Activated T-helper 1 cell treated with anti-CD3 and anti-CD28 coated beads, Interleukin-2, amount 50 U/mL, for 16 hours (primary cell): ENCODE measurements at regions not wholly inside any gene's neighbourhood (a gene's known extent, or its start where the extent isn't known, plus 50 kb on each side); places are given as distances from the start of the nearest gene placed in this dataset.
"Not testable (repeated sequence)": the region's sequence is repeated elsewhere in the genome, so short reads cannot be mapped to it uniquely, and the experiment has no call there.

Experiments used
- DNase-seq, 2 donors: peaks; one replicate each; pipeline ENCODE4 v3.0.0-alpha.2; 2020; ENCODE audit warnings: low read depth in 1 of 2, low spot score in 1 of 2

DNA sequence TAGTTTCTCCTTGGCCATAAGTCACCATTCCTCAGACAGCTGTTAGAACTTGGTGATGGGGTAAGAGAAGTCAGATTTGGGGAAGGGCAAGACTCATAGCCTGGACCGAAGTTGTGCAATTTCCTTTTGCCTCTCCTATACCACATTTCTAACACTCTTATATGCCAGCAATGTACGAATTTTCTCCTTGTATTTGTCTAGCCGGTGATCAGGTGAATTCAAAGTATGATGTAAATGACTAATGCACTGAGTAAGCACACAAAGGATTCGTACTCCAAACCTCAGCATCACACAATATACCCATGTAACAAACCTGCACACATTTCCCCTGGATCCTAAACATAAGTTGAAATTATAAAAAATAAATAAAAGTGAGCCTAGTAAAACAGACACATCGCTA, 1143.5 kb upstream of the CELF4 start:
- no peak for DNase-seq

DNA sequence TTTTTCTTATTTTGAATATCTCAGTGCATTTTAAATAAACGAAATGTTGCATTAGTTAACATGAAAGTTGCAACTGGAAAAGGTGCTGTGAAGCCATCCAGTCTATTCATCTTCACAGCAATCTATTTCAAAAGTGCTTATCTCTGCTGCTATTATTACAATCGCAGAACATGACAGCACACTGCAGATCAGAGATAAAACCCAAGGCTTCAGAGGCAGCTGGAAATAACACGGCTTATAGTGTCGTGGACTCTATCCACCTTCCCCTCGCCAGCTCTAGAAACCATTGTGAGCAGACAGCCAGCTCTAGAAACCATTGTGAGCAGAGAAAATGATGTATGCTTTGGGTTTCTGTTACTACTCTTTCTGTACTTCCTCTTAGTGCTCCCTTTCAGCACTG, 1140.8 kb upstream of the CELF4 start:
- no peak for DNase-seq

DNA sequence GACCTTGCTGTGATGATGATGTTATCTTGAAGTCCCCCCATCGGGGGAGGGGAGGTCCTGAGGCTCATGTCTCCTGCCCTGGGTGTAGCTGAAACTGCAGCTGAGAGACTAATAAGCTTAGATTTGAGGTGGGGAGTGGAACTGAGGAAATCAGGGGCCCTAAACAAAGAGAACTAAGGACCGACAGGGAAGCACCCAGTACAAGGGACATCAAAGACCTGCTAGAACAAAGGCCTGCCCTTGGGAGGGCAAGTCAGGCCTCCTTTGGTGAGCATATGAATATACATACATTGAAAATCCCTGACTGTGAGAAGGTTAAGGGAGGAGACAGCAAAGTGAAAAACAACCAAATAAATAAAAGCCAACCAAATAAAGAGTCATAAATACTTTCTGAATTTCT, 1132.5 kb upstream of the CELF4 start:
- no peak for DNase-seq

DNA sequence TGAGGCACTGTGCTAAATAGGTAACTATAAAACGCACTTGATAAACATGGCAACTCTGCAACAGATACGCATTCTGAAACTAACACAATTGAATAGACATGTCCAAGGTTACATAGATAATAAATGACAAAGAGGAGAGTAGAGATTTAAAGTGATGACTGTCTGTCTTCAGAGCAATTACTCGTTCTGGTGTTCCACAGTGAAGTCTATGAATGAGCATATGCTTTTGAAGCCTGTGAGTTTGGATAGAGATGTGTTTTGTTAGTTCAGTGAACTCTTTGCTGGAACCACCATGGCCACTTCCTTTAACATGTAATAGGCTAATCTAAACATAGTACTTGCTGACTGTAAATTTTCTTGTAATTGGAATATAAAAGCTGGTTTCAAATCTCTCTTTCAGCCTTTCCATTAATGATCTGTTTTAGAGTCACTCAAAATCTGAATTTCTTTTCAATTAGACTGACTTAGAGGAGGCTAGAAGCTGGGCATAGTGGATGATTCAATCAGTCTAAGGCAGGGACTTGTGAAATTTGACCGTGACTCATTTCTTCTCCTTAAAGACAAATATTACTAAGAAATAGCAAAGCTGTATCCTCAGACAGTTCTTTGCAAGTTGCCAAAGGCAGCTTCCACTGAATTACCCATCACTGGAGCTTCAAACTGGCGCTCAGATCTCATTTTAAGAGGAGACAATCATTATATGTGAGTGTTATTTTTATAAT, 1130.1 kb upstream of the CELF4 start:
- DNase-seq: no peak

DNA sequence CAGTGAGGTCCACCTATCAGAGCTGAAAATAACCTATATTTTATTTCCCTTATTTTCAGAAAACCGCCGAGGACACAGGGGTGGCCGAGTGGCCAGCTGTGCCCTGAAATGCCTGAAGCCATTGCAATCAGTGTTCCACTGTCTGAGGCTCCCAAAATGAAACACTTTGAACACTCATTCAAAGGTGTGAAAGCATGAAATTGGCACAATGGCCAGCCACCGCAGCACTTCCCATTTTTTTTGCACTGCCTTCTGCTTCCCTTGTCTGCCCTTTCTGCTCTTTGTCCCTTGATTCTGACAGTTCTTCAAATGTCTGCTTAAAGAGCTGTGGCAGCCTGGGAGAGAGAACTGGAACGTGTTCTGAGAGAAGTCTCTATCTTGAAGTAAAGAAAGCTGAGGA, 1127.5 kb upstream of the CELF4 start:
- no peak for DNase-seq

DNA sequence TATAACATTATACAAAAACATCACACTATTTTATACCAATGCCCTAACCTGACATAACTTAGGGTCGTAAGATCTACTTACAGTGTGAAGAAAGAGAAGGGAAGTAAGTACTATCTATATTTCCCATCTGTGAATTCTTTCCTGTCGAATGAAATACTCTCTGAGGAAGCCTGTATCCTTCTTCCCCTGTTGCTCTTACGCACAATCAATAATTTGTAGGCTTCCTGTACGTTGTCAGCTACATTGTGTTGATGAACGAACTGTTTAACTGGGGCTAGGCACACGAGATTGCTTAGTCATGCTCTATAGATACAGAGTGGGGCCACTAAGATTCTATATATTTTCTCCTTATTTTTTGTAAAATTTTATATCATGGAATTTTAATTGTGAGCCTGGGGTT, 1125.0 kb upstream of the CELF4 start:
- DNase-seq: no peak

DNA sequence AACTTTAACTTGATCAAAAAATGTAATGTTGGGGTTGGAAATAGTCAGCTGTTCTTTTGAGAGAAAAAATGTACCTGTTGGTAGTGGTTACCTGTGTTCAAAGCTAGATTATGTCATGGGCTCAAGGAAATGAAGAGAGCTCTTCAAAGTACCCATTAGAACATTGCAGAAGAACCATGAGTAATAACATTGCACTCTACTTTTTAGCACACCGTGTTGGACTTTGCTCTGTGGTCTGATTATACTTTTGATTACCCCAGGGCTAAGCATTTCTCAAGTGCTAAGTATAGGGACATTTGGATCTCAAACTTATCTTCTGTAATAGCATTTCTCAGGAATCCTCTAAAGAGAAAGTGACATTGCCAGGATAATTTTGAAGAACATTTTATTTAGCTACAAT, 1122.8 kb upstream of the CELF4 start:
- DNase-seq: no peak

DNA sequence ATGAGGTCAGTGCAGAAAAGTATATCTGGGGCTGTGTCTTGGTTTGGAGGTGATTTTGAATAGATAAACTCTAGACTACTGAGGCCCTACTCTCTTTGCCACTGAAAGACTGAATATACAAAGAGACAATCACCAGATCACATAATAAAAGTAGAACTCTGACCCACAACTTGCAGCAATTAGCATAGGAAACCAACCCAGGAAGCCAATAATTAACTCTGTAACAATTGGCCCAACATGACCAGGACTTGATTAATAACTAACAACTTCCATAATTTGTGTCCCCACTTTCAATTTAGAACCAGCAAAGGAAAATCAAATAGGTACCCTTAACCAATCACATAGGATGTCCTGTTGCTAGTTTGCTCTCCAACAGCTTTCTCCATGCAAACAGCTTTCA, 1104.9 kb upstream of the CELF4 start:
- DNase-seq: no peak

DNA sequence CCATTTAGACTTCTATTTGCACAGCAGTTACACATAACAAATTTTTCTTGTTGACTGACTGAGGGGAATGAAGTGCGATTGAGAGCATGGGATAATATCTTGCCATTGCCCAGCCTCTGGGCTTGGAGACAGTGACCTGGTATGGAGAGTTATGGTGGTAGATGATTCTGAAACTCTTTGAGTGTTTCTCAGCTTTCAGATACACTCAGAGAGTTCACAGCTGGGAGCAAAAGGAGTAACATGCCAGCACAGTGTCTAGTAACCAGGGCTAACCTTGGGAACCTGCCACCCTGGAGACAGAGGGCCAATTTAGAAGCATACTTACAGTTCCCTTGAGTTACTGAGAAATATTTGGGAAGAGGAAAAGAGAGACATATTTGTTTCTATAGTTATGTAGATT, 1099.3 kb upstream of the CELF4 start:
- DNase-seq: no peak

DNA sequence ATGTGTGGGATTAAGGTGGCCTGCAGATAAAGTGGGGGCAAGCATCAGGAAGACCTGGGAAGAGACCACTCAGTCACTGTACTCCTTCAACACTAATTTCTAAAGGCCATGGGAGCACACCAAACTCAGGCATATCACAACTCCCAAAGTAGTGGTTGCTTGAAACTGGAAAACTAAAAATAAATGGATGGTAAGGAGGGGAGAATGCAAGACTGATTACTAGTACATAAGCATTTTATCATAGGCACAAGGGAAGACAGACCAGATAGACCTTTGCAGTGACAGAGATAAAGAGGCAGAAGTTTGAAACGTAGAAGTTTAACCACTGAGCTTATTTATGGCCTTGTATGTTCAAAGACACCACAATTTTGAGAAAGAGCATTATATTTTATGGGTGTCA, 1098.1 kb upstream of the CELF4 start:
- no peak for DNase-seq

DNA sequence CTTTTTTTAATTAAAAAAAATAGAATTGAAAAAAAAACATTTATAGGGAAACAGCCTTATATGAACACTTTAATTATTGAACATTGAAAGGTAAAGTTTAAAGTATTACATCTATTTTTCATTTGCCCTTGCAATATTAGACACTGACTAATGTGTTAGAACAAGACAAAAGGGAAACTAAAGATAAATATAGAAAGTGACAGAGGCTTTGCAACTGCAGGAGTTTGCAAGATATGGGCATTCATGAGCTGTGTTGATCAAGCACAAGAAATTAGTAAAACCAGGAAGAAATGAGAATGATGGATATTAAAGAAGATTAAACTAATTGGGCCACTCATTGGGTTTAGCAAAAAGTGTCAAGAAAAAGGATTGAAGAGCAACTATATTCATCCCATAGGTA, 1097.7 kb upstream of the CELF4 start:
- DNase-seq: no peak

DNA sequence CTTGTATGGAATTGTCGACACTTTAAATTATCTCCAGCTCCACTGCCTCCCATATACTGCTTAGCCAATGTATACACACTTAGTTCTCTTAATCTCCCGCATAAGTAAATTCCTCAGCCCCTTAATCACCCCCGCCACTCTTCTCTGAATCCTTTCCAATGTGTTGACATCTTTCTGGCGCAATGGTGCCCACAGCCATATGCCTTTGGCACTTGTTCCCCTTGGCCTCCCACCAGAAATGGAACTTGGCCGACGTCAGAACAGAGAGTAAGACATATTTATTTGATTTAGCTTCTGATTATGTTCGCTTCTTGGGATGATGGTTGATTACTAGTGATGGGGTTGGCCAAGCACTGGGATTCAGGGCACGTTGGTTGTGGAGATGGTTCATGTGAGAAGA, 1089.3 kb upstream of the CELF4 start:
- no peak for DNase-seq

DNA sequence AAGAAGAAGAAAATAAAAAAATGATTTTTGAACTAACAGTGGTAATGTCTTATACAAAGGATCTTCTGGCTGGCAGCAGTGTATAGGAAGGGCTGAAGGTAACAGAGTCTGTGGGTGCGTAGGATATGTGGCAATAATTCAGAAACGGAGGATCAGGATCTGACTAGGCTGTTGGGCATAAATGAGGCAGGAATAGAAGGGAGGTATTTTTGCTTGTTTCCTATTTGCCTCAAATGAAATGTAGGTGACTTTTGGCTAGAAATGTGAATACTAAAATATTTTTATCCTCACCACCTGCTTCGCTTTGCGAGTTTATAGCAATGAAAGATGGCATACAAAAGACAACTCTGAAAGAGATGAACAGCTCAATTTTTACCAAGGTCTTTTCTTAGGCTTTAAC, 1086.1 kb upstream of the CELF4 start:
- no peak for DNase-seq

DNA sequence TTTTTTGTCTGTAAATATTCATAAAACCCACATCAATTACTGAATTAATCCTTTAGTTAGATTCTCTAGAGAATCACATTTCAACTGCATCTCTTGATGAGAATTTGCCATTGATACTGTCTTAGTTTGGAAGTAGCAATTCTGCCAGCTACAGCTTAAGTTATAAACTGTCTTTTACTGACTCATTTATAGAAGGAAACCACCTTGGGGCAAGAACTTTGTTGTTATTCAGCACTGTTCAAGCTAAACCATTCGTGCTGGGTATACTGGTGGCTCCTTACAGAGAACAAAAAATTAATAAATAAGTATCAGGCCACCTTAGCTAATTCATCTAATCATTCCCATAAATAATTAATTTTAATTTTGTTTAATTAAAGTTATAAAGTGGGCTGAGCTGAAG, 1082.6 kb upstream of the CELF4 start:
- no peak for DNase-seq

DNA sequence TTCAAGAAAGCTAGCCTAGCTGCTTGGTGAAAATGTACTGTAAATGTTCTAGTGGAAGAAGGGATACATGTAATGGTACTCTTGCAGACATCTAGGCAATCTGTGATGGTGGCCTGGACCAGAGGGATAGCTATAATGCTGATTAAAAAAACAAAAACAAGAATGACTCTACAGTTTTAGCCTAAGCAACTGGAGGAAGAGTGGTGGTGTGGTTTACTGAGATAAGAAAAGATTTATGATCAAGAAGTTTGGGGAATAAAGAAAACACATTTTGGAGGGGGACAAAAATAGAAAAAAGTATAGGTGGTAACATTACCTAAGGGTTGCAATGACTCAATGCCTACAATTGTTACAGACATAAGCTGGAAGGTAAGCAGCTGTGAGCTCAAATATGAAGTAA, 1080.7 kb upstream of the CELF4 start:
- DNase-seq: no peak

DNA sequence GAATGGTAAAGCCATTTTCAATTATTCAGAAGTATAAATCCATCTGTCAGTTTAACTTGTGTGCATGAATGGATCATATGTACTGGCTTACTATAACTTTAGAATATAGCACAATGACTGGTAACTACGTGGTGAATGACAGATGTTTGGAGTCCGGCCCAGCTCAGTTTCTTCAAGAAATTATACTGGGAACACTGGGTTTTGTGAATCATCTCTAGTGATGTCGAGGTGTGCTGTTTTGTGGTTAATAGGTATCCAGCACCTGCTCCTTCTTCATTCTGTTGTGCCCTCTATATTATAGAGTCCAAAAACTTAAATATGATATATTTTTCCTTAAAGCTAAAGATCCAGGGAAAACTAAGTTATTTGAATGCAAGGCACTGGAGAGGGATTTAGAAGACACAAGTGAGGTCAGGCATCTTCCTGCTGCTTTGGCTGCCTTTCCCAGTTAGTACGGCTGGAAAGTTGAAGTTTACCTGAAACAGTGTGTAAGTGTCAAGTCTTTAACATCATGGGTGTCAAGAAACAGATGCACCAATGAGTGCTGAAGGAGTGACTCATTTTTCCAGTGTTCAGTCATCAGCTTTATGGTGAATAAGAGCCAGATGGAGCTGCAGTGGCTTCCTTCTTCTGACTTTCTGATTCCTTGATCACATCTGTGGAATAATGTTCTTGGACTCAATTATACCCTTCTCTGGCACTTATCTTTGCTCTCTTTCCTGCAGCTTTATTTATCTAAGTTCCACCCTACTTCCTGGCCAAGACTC, 1079.5 kb upstream of the CELF4 start:
- no peak for DNase-seq

DNA sequence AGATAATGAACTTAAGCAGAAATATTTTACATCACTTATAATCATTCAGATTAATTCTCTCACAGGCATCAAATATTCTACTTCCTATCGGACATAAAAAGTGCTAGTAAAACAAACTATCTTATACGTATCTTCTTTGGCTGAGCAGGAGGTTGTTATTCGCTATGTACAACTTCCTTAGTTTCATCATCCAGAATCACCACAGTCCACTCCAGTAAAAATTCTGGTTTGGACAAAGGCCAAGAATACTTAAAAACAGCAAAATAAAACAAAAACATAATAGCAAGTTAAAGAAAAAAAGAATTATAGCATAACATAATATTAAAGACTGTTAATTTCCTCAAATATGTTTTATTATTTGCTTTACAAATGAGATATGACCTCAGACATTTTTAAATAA, 1077.1 kb upstream of the CELF4 start:
- DNase-seq: no peak

DNA sequence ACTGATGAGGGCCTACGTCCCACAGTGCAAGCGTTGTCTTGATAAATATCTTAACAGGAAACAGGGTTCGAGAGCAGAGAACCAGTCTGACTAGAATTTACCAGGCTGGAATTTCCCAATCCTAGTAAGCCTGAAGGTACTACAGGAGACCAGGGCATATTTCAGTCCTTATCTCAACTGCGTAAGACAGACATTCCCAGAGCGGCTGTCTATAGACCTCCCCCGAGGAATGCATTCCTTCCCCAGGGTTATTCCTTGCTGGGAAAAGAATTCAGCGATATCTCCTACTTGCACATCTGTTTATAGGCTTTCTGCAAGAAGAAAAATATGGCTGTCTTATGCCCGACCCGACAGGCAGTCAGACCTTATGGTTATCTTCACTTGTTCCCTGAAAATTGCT, 1074.1 kb upstream of the CELF4 start:
- DNase-seq: not testable (repeated sequence)

DNA sequence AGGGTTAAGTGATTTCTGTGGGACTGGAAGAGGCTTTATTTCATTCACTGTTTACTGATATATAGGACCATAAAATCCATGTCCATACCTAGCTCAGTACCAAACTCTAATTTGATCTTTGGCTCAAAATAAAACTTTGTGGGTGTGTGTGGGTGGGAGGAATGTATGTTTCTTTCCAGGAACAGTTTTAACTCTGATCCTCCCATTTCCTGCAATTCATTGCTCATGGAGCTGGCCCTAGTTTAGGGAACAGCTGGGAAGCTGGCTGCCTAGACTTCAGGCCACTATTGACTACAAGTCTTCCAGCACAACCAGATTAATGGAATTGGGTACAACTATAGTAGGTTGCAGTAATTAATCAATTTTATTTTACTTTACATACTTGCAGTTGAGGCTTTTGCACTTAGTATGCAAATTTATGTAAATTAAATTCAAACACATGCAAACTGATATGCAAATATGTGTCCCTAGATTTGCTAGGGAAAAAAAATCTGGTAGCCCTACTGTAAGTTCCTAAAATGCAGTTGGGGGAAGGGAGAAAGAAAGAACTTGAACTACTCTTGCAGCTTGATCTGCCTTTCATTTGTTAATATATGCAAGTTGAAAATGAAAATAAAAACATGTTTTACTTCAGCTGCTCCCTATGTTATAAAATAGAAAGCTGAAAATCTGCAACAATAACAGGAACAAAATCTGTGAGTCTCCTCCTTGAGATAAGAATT, 1070.3 kb upstream of the CELF4 start:
- no peak for DNase-seq

DNA sequence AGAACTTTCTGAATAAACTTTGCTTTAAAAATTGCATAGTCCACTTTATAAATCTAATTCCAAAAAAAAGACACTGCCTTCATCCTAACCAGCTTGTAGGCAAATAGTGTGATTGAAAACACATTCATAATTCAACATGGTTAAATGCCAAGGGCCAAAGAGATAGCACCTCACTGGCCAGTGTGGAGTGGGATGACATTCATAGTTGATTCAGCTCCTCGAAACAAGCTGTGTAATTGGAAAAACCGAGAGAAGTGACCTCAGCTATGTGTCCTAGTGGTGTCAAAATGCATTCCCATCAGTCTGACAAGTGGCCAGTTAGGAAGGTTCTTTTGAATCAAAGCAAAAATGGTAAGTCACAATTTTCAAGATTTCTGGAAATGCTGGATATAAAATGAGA, 1068.5 kb upstream of the CELF4 start:
- DNase-seq: no peak

DNA sequence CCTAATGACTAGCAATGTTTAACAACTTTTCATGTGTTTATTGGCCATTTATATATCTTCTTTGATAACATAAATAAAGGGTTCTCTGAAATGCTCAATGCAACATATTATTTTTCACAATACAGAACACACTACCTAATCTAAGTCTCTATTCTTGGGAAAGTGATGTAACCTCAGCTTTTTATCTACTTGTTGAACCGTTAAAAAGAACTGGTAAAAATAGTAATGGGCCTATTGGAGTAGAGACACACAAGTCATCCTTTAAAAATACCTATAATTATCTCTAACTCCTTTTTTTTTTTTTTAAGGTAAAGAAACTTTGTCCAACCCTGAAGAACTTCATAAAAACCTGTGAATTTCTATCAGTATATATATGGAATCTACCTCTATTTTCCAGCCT, 1067.7 kb upstream of the CELF4 start:
- no peak for DNase-seq

DNA sequence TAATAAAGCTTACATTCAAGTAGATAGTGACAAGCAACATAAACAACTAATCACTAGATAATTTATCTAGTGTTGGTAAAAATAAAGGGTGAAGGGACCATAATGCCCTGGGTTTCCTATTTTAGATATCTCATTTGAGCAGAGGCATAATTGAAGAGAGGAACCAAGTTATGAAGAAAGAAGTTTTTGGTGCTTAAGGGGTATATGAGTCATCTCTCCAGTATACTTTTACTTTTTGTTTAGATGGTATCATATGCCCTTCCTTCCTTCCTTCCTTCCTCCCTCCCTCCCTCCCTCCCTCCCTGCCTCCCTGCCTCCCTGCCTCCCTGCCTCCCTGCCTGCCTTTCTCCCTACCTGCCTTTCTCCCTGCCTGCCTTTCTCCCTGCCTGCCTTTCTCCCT, 1053.5 kb upstream of the CELF4 start:
- no peak for DNase-seq
